Tibial artery (tissue), 4 donors: ENCODE measurements at regions not wholly inside any gene's neighbourhood (a gene's known extent, or its start where the extent isn't known, plus 50 kb on each side); places are given as distances from the start of the nearest gene placed in this dataset.

Experiments used
- DNase-seq, 2 donors: peaks; one replicate each; pipeline ENCODE4 v3.0.0-alpha.2; 2019
- H3K27ac ChIP-seq, 2 donors: fragments of 200-600 bp; sonication (generic) in 1 of 2; 1 replicate in 1 of 2; 2 replicates in 1 of 2; pipeline ENCODE4 v1.5.1; 2018 to 2019; ENCODE audit warnings: mild to moderate bottlenecking in 1 of 2
- H3K27me3 ChIP-seq, 2 donors: fragments of 200-600 bp; sonication (generic) in 1 of 2; one replicate each; pipeline versions ENCODE4 v1.5.1 to v1.6.0; 2016 to 2019
- H3K36me3 ChIP-seq, 3 donors: fragments of 200-600 bp; sonication (generic) in 2 of 3; one replicate each; pipeline ENCODE4 v1.5.1; 2016 to 2019; ENCODE audit warnings: mild to moderate bottlenecking in 2 of 3
- H3K4me1 ChIP-seq, 4 donors: fragments of 200-600 bp; sonication (generic) in 2 of 4; 1 replicate in 3 of 4; 2 replicates in 1 of 4; pipeline ENCODE4 v1.5.1; 2016 to 2019
- H3K4me3 ChIP-seq, 2 donors: fragments of 200-600 bp; sonication (generic) in 1 of 2; 1 replicate in 1 of 2; 2 replicates in 1 of 2; pipeline ENCODE4 v1.5.1; 2018 to 2019; ENCODE audit warnings: mild to moderate bottlenecking in 2 of 2
- H3K9me3 ChIP-seq, 3 donors: fragments of 200-600 bp; sonication (generic) in 1 of 3; one replicate each; pipeline ENCODE4 v1.5.1; 2016 to 2019
- CTCF ChIP-seq, 2 experiments: fragments of 200-600 bp in 1 of 2; fragments of 450-650 bp in 1 of 2; IDR thresholded peaks; one replicate each; pipeline ENCODE4 v1.5.1; 2017 to 2019; ENCODE audit warnings: antibody characterized with exemption in 2 of 2, mild to moderate bottlenecking in 1 of 2, moderate library complexity in 1 of 2
- intact Hi-C: fragments of 100-400 bp; cut with DNase I; formaldehyde crosslinking; loops from one replicate; pipeline ENCODE4 v1.15.0; 2023; ENCODE audit warnings: low total_unique reads

GRCh38 chr2:58508006-58508405 is 266.9 kb upstream of the FANCL start:
- TF ChIP-seq CTCF (IDR thresholded peaks at IDR 0.05) = no peak
- no peaks in the 10 kb centered on the region for H3K4me1 ChIP-seq
- DNase-seq = no peak
- no peaks in the 10 kb centered on the region for H3K27me3 ChIP-seq
- no peak overlapping the region for H3K27ac ChIP-seq
- no peaks in the 10 kb centered on the region for H3K36me3 ChIP-seq
- intact Hi-C loops = no loop called here
- no peaks in the 10 kb centered on the region for H3K9me3 ChIP-seq
- no peak overlapping the region for H3K4me3 ChIP-seq

GRCh38 chr2:58503918-58504317 is 262.8 kb upstream of the FANCL start:
- intact Hi-C loops = no loop called here
- H3K27me3 ChIP-seq = no peaks in the 10 kb centered on the region
- no peaks in the 10 kb centered on the region for H3K9me3 ChIP-seq
- no peak overlapping the region for H3K4me3 ChIP-seq
- no peak for DNase-seq
- no peaks in the 10 kb centered on the region for H3K36me3 ChIP-seq
- TF ChIP-seq CTCF (IDR thresholded peaks at IDR 0.05) = no peak
- H3K27ac ChIP-seq = no peak overlapping the region
- H3K4me1 ChIP-seq = no peaks in the 10 kb centered on the region

GRCh38 chr2:58502931-58503330 is 261.8 kb upstream of the FANCL start:
- TF ChIP-seq CTCF (IDR thresholded peaks at IDR 0.05) = no peak
- H3K27me3 ChIP-seq = no peaks in the 10 kb centered on the region
- no peaks in the 10 kb centered on the region for H3K4me1 ChIP-seq
- DNase-seq = no peak
- H3K27ac ChIP-seq = no peak overlapping the region
- no peaks in the 10 kb centered on the region for H3K9me3 ChIP-seq
- H3K4me3 ChIP-seq = no peak overlapping the region
- H3K36me3 ChIP-seq = no peaks in the 10 kb centered on the region
- intact Hi-C loops = no loop called here

- H3K27ac ChIP-seq = no peak overlapping the region
- H3K9me3 ChIP-seq = no peaks in the 10 kb centered on the region
- no peak for DNase-seq
- no peaks in the 10 kb centered on the region for H3K36me3 ChIP-seq
- no peak overlapping the region for H3K4me3 ChIP-seq
- intact Hi-C loops = no loop called here
- H3K27me3 ChIP-seq = no peaks in the 10 kb centered on the region
- no peaks in the 10 kb centered on the region for H3K4me1 ChIP-seq
- no peak for TF ChIP-seq CTCF (IDR thresholded peaks at IDR 0.05)
Observed at GRCh38 chr2:58501371-58502160, 260.4 kb upstream of the FANCL start.

GRCh38 chr2:58497168-58497567 is 256.0 kb upstream of the FANCL start:
- Histone ChIP-seq H3K9me3 (no peaks in the 10 kb centered on the region), H3K4me1 (no peaks in the 10 kb centered on the region), H3K36me3 (no peaks in the 10 kb centered on the region), H3K27me3 (no peaks in the 10 kb centered on the region), H3K4me3 (no peak overlapping the region), H3K27ac (no peak overlapping the region)
- intact Hi-C loops = no loop called here
- TF ChIP-seq CTCF (IDR thresholded peaks at IDR 0.05) = no peak
- DNase-seq = no peak
